ENCODE measurements at regions not wholly inside any gene's neighbourhood (a gene's known extent, or its start where the extent isn't known, plus 50 kb on each side); places are given as distances from the start of the nearest gene placed in this dataset.

DNA sequence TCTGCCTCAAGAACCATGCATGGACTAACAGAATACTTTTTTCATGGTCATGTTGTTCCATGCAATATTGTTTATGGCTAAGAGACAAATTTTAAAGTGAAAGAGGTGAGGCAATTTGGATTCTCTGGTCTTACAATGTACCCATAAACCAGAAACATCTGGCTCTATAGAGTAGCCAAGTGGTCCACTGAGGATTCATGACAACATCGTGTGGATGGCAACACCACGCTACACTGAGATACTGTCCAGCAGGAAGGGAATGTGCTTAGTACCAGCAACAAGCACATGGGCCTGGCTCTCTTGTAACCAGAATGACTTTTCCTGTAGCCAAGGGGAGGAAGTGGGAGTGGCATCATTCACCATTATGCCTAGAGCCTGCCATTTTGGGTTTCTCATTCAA is 218.2 kb downstream of the GADD45G start:
- CTCF ChIA-PET, result no interaction called here
- Histone ChIP-seq H3K27me3 (replicated peaks in 1 of 2; ENCODE audit: control insufficient read depth in 2 of 2, insufficient read depth in 2 of 2, low read length in 1 of 2) (no peaks in the 10 kb centered on the region), H3K4me3 (no peak overlapping the region), H4K20me1 (ENCODE audit: control insufficient read depth, insufficient read depth) (no peaks in the 10 kb centered on the region), H3K9ac (ENCODE audit: control insufficient read depth, insufficient read depth, low read length) (no peak overlapping the region), H3K79me2 (ENCODE audit: control insufficient read depth, insufficient read depth, low read length) (no peaks in the 10 kb centered on the region), H3K9me3 (replicated peaks; ENCODE audit: control insufficient read depth, insufficient read depth, low read length) (no peaks in the 10 kb centered on the region), H2AFZ (ENCODE audit: control insufficient read depth, low read depth, low read length) (no peak overlapping the region), H3K36me3 (ENCODE audit: control insufficient read depth in 2 of 2, insufficient read depth in 2 of 2, low read length in 1 of 2) (no peaks in the 10 kb centered on the region), H3K27ac (ENCODE audit: control insufficient read depth, insufficient read depth) (no peak overlapping the region), H3K4me1 (ENCODE audit: control insufficient read depth, insufficient read depth, low read length) (peaks cover 6% of the 10 kb centered on the region), H3K4me2 (ENCODE audit: control insufficient read depth, insufficient read depth) (no peak overlapping the region)
- SMC1A ChIA-PET (ENCODE audit: uncharacterized antibody, unreplicated experiment), result interaction anchor here (1.0 kb wide), 1 partner anchor 13 kb away, joined by 3 read pairs; no protein-coding TSS in a partner anchor
- TF ChIP-seq CHD2 (IDR thresholded peaks at IDR 0.05; ENCODE audit: borderline replicate concordance, low read depth, low read length) (no peak), EGR1 (IDR thresholded peaks at IDR 0.05; ENCODE audit: borderline replicate concordance in 1 of 2, low read depth in 2 of 2, low read length in 2 of 2) (no peak), HDAC2 (IDR thresholded peaks at IDR 0.05) (no peak), RCOR1 (conservative IDR thresholded peaks at IDR 0.05; ENCODE audit: low read depth, low read length) (no peak), ZZZ3 (IDR thresholded peaks at IDR 0.05; ENCODE audit: control insufficient read depth, insufficient read length, low read depth) (no peak), ZNF217 (IDR thresholded peaks at IDR 0.05) (no peak), NBN (IDR thresholded peaks at IDR 0.05) (no peak), MTA3 (IDR thresholded peaks at IDR 0.05; ENCODE audit: borderline replicate concordance, low read length) (no peak), GATAD2B (conservative IDR thresholded peaks at IDR 0.05; ENCODE audit: low read depth) (no peak), PAX8 (IDR thresholded peaks at IDR 0.05) (no peak), WRNIP1 (IDR thresholded peaks at IDR 0.05; ENCODE audit: borderline replicate concordance, low read depth, low read length) (no peak), CHD4 (IDR thresholded peaks at IDR 0.05) (no peak), SPI1 (IDR thresholded peaks at IDR 0.05; ENCODE audit: borderline replicate concordance, insufficient read depth, low read depth, low read length) (no peak), POLR2AphosphoS2 (IDR thresholded peaks at IDR 0.05; ENCODE audit: low read depth, low read length) (no peak)
- TF ChIP-seq, protein P1, sequence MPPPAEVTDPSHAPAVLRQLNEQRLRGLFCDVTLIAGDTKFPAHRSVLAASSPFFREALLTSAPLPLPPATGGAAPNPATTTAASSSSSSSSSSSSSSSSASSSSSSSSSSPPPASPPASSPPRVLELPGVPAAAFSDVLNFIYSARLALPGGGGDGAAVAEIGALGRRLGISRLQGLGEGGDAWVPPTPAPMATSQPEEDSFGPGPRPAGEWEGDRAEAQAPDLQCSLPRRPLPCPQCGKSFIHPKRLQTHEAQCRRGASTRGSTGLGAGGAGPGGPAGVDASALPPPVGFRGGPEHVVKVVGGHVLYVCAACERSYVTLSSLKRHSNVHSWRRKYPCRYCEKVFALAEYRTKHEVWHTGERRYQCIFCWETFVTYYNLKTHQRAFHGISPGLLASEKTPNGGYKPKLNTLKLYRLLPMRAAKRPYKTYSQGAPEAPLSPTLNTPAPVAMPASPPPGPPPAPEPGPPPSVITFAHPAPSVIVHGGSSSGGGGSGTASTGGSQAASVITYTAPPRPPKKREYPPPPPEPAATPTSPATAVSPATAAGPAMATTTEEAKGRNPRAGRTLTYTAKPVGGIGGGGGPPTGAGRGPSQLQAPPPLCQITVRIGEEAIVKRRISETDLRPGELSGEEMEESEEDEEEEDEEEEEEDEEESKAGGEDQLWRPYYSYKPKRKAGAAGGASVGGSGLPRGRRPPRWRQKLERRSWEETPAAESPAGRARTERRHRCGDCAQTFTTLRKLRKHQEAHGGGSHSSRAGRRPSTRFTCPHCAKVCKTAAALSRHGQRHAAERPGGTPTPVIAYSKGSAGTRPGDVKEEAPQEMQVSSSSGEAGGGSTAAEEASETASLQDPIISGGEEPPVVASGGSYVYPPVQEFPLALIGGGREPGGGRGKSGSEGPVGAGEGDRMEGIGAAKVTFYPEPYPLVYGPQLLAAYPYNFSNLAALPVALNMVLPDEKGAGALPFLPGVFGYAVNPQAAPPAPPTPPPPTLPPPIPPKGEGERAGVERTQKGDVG (CRISPR knock-in tag; IDR thresholded peaks at IDR 0.05), result no peak
- TF ChIP-seq, protein P2, sequence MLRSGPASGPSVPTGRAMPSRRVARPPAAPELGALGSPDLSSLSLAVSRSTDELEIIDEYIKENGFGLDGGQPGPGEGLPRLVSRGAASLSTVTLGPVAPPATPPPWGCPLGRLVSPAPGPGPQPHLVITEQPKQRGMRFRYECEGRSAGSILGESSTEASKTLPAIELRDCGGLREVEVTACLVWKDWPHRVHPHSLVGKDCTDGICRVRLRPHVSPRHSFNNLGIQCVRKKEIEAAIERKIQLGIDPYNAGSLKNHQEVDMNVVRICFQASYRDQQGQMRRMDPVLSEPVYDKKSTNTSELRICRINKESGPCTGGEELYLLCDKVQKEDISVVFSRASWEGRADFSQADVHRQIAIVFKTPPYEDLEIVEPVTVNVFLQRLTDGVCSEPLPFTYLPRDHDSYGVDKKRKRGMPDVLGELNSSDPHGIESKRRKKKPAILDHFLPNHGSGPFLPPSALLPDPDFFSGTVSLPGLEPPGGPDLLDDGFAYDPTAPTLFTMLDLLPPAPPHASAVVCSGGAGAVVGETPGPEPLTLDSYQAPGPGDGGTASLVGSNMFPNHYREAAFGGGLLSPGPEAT (IDR thresholded peaks at IDR 0.05; ENCODE audit: low read depth), result no peak
- TF ChIP-seq, protein P3, sequence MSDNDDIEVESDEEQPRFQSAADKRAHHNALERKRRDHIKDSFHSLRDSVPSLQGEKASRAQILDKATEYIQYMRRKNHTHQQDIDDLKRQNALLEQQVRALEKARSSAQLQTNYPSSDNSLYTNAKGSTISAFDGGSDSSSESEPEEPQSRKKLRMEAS (IDR thresholded peaks at IDR 0.05; ENCODE audit: low read depth, low read length), result no peak
- ATAC-seq, result no peak
- no peak for DNase-seq (ENCODE audit: low read depth, low spot score)
- no peak for FAIRE-seq
- WGBS (ENCODE audit: insufficient coverage, insufficient replicate concordance, low lambda C conversion rate, missing lambda C conversion rate), result 98% methylated on average over 2 of the region's 2 CpGs
- BruUV-seq (replicated peaks), result no TSS peak
- POLR2A ChIA-PET, result no interaction called here
- intact Hi-C loops (cut with micrococcal nuclease; ENCODE audit: unreplicated experiment) (no loop called here), in situ Hi-C loops (cut with MboI) (no loop called here)
- RAD21 ChIA-PET (ENCODE audit: unreplicated experiment), result no interaction called here
